ENCODE measurements at regions not wholly inside any gene's neighbourhood (a gene's known extent, or its start where the extent isn't known, plus 50 kb on each side); places are given as distances from the start of the nearest gene placed in this dataset.

DNA sequence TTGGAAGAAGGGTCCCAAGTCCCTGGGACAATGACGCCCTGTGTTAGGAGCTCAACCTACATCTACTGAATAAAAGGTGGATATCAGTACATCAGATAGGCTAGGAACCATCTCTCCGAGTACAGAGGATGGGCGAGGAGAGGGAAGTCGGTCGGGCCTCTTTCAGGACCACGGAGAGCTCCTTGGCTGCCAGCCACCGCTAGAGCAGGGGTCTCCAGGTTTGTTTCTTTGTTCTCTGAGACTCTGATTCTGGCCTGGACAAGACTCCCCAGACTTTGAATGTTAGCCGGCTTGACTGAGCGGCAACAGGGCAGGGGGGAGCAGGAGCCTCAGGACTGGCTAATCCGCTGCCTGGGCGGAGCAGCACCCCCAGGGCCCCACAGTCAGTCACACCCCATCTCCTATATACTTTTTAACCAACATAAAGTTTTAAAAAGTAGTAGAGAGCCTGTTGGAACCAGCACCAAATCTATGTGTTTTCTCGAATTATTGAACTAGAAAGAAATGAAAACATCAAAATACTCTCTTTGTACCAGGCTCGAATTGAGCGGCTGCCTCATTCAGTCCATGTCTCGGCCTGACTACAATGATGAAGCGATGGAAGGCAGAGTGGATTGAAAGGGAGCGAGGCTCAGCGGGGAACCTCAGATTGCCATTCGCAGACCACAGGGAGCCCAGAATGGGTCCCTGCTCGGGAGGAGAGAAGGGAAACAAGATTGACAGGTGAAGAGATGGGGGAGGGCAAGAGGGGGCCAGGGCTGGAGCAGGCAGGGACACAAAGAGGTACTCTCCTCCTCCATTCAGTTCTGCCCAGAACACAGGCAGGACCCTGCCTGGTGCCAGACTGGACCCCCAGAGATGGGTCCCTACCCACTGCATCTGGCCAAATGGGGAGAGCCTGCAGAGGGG, 131.6 kb downstream of the TPRA1 start:
- peak; percentile 84 for DNase-seq

DNA sequence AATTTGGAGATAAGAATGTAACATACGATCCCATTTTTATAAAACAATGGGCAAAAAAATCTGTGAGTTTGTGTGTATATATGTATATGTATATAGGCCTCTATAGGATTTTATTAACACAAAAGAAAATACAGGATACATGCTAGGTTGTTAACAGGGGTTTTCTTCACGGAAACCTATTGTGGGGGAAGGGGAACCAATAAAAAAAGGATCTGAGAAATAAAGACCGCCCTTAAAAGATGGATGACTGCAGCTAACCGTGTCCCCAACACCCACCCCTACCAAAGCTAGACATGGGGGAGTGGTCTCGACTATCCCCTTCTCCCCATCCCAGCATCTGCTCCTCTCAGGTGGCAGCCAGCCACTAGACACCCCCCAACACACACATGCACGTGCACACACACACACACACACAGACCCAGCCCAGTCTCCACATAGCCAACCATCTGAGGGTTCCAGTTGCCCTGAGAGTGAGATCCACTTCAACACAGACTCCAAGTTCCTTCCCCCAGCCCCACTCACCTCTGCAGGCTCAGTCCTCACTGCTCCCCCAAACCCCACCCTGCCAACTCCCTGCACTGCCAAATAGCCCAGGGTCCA, 132.9 kb downstream of the TPRA1 start:
- DNase-seq: no peak

DNA sequence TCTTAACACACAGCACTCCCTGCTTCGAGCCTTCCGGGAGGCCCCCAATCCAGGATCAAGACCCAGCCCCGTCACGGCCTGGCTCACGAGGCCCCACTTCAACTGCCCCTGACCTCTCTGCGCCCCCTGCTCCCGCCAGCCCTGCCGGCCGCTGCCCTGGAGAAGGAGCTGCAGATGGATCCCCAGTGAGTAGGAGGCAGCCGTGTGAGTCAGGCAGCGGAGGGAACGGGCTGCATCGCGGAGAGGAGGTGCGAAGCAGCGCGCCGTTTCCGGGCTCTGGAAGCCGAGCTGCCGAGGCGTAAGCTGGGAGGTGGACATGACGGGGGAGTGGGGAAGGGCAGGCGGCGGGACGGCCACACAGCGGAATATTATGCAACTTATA, 133.4 kb downstream of the TPRA1 start:
- DNase-seq: no peak

DNA sequence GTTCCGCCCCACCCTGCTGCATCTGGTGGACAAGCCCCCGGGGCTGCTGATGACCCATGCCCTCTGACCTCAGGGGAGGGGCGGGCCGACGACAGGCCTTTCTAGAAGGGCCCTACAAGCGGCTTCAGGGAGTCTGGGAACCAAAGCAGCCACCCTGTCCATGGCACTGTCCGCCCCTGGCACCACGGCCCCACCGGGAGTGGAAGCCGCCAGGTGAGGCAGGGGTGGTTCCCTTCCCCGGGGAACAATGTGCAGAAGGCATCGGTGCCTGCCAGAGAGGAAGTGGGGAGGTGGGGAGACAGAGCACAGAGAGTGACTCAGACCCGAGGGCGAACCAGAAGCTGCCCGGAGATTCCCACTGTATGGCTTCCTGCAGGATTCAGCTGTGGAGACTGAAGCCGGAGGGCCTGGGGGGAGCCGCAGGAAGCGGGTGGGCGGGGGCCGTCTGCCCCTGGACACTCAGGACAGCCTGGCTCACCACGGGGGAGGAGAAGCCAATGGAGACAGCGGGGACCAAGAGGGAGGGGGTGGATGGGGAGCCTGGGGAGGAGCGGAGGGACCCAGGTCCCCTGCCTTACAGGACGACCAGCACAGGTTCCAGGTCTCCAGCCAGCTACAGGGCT, 134.0 kb downstream of the TPRA1 start:
- no peak for DNase-seq

DNA sequence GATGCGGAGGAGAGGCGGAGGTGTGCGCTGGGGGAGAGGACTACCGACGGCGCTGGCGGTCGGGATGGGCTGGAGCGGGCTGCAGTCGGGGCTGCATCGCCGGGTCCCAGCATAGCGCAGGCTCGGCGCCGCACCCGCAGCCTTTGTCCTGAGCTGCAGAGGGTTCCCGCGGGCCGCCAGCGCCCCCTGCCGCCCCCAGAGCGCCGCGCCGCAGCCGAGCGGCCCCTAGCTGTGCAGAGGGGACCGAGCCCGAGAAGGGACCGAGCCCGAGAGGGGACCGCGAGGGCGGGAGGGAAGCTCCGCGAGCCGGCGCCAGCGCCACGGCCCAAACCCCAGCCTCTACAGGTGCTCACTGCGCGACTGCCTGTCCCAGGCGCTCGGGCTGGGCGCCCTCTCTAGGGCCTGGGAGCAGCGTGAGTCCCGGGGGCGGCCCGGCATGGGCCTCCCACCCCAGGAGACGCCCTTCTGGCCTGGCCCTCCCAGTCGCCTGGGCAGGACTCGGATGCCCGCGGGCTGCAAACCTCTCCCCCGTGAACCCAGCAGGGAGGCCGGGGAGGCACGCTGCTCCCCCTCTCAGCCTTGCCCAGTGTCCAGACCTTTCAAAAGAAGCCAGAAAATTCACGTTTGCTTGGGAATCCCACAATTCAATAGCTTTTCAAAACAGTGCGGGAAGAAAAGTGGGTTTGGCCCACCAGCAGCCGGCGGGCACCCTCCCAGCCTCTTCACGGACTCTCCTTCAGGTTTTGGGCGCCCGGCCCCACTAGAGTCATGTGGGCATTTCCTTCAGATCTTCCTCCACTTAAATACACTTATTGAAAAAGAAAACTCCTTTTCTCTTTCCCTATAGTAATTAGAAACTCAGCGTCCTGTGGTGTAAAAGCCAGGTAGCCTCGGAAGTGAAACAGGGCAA, 134.7 kb downstream of the TPRA1 start:
- DNase-seq: peak; percentile 70

DNA sequence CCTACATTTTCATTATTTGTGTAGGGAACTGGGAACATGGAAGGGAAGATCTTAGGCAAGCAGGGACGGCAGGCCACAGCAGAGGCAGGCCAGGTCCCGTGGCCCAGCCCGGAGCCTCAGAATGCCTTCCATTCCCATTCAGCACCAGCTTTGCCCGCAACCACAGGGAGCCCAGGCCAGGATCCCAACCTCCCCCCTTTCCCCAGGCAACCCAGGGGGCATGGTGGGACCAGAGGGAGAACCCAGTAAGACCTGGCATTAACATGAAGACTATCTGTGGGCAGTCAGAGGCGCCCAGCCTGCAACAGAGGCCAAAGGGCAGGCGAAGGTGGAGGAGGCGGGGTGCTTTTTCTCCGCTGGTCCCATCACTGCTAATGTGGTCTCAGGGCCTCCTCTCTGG, 135.6 kb downstream of the TPRA1 start:
- DNase-seq: no peak

DNA sequence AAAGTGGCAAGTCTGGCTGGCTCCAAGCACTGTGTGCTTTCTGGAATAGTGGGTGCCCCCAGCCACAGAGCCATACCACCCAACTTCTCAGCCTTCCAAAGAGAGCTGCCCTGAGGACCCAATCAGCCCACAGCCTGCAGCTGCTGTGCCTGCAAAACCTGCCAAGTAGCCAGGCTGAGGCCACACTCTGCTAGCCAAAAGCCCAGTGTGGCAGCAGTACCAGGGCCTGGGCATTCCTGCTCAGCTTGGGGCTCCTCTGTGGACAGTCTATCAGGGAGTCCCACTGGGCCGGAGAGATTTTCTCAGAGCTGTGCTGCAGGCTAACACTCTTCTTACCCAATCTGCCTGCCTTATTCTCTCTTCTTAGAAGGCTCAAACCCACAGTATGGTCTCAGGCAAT, 136.5 kb downstream of the TPRA1 start:
- DNase-seq: no peak

DNA sequence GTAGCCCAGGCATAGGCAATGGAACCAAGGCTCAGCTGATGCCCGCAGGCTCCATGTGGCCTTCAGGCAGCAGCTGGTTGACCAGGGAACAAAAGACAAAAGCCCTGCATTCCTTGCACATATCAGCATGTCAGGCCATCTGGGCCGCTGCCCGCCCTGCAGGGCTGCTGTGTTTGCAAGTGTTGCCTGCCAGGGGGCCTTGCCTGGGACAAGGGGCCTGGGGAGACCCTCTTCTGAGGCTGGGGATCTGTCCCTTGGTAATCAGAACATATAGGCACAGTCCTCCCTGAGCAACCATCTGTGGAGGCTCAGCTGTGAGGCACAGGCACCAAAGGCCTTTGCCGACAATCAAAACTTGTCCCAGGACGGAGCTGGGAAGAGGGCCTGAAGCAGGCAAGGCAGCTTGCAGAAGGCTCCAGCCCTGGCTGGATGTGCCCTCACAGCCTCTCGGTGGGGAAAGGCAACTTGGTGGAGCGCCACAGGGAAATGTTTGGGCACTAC, 138.2 kb downstream of the TPRA1 start:
- DNase-seq: no peak

DNA sequence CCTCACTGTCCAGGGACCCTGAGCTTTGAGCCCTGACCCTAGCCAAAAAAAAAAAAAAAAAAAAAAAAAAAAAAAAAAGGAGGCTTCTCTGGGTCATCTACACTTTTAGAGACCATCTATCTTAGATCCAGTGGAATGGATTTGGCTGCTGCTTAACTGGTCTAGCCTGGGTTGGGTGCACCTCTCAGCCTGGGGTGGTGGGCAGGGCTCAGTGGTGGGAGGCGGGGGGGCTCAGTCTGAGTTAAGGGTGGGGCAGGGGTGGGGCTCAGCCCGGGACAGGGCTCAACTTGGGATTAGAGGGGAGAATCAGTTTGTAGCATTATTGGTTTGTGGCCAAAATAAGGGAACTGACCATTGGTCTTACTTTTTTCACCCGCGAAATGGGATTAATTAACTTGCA, 139.2 kb downstream of the TPRA1 start:
- DNase-seq: no peak

DNA sequence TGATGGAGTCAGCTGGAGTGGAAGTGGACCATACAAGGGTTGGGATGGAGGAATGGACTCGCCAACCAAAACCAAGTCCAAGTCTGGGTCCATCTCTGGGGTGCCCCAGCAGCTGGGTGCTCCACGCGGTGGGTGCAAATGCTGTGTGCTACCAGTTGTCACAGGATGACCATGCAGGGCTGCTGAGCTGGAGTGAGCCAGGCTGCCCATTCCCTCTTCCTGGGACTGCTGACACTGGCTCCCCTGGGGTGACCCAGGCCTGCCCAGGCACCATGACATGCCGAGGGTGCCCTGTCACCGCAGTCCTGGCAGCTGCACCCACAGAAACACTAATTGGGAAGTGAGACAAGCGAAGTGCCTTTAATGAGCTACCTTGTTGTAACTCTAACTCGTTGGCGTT, 140.2 kb downstream of the TPRA1 start:
- DNase-seq: no peak

DNA sequence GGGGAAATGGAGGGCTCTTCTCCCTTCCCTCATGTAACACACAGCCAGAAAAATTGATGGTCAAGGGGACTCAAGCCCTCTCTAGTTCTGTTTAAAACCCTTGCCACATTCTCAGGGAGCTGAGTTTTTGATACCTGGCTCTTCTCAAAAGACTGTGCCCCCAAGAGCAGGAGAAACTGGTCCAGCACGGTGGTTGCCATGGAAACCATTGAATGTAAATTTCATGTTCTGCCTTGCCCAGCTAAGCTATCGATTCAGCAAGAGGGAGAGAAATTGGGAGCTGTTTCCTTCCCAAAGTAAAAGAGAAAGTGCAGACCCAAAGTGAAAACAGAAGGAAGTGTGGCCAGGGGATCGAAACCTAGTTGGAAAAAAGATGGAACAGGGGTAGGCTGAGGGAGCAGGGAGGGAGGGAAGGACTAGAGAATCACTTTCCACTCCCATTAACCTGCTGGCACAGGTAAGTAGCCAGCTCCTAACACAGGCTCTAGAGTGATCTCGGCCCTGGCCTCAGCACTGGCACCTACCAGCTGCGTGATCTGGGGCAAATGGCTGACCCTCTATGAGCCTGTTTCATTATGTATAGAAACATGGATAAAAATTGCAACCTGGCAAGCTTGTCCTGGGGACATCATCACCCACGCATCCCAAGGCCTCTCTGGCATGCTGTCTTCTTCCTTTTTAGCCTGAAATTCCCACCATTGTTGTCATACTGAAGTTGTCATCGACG, 140.9 kb downstream of the TPRA1 start:
- no peak for DNase-seq

DNA sequence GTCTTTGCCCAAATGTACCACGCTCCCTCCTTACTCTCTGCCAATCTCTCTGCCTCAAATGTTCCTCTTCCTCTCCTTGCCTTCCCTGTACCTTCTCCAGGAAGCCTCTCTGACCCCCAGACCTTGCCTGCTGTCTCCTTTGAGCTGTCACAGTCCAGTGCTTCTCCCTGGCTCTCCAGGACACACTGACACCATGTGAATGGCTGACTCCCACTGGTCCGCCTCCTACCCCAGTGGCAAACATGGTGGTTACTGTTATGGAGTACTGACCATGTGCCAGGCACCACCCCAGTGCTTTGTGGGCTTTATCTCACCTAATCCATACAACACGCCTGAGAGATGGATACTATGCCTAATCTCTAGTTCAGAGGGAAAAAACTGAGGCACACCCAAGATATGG, 141.9 kb downstream of the TPRA1 start:
- DNase-seq: no peak

DNA sequence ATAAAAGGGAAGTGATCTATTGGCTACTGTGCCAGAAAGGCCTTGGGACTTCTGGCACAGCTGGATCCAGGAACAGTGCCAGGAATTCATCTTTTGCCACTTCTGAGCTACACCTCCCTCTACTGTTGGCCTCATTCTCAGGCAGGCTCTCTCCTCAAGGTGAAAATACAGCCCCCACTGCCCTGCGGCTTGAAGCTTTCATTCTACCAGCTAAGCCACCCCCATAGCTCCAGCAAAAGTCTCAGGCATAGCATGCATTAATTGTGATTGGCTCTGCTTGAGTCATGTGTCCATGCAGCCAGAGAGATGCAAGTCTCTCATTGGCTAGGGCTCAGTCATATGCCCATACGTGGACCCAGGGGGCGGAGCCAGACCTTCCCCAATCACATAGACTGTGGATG, 142.4 kb downstream of the TPRA1 start:
- DNase-seq: no peak

DNA sequence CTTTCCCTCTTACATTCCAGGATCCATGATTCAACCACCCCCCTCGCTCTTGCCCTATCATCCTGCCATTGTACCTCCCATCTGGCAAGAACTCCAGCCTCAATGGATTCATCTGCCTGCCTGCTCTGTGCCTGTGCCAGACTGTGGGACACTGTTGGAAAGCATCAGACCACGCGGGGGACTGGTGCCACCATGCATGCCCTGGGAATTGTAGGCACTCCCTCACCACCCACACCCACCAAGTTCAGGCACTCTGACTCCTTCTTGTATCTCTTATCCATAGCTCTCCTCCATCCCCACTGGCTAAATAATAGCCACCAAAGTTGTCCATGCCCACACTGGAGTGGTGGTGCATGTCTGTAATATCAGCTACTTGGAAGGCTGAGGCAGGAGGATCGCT, 143.8 kb downstream of the TPRA1 start:
- no peak for DNase-seq

DNA sequence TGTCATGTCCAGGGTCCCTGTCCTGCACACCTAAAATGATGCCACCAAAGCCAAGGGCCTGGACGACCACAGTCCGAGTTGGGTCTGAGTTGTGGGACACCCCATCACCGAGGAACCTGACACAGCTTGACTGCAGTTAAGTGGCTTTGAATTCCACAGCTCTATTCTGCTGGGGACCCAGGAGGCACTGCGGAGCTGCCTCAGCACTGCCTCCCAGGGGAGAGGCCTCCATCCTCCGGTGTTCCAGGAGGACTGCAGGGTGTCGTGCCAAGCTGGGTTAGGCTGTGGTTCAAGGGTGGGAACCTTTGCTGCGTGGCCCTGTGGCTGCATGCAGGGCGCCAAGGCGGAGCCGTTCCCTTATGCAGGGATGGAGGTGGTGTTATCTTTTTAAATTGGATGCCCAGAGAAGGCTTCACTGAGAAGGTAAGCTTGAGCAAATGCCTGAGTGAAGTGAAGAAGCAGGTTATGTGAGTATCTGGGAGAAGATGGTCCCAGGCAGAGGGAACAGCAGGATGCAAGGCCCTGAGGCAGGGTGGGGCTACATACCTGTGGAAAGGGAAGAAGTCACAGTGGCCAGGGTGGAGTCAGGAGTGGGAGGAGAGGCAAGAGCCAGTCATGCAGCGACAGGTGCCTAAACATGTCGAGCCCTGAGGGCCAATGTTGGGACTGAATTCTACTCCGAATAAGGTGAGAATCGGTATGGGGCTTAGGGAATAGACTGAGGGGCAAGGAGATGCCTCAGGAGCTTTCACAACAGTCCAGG, 144.8 kb downstream of the TPRA1 start:
- no peak for DNase-seq

DNA sequence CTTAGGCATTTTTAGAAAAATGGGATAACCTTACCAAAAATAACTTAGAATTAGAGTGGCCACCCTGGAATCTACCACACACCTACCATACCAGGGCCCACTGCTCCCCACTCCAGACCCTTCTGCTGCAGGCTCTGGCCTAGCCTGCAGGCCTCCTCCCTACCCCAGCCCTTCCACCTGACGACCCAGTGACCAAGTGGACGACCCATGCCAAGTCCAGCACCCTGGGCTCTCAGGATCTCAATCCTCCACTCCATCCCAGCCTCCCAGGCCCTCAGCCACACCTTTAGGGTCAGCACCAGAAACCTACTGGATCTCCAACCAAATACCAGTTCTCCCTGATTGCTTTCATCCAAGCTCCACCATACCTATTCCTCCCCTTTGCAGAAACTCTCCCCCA, 145.8 kb downstream of the TPRA1 start:
- no peak for DNase-seq

DNA sequence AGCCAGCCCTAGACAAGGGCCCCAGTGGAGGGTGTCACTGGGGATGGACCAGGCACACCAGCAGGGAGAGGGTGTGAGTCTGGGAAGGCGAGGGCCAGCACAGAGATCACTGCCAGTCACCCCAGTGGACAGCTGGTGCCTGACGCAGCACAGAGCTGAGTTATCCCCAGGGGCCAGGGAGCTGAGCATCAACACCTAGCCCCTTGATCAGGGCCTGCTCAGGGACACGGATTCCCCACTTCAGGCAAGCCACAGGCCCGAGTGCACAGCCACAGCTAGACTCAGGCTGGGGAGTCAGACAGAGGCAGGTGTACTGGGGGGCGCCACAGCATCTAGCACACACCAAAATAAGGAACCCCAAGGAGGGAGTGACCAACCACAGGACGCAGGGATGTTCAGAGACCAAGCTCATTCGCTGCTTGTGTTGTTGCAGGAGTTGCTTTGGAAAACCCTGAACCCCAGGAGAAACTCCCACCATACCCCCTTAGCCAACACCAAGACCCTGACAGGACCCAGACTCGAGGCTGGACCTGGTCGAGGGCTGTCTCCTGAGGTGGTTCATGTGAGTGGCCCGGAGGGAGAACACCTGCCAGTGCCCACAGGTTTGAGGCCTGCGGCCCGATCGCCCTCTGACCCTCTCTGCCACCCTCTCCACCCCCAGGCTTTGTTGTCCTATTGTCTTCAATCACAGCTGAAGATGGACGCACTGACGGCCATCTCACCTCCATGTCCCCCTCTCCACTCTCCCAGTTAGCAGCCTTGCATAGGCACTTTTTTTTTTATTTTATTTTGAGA, 146.8 kb downstream of the TPRA1 start:
- no peak for DNase-seq

DNA sequence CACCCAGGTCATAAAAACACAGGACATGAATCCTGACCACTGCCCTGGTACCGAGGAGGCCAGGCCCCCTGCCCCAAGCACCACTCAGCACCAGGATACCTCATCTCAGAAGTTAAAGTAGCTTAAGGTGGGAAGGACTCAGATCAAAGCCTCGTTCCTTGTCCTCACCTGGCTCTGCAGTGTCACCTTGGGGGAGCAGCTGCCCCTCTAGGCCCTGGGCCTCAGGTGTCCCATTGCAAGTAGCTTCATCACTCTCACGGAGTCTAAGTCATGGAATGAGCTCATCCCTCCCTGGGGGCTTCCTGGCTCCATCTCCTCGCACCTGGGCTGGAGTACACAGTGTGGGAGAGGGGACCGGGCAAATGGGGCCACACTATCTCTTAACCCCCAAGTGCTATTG, 148.0 kb downstream of the TPRA1 start:
- DNase-seq: no peak

DNA sequence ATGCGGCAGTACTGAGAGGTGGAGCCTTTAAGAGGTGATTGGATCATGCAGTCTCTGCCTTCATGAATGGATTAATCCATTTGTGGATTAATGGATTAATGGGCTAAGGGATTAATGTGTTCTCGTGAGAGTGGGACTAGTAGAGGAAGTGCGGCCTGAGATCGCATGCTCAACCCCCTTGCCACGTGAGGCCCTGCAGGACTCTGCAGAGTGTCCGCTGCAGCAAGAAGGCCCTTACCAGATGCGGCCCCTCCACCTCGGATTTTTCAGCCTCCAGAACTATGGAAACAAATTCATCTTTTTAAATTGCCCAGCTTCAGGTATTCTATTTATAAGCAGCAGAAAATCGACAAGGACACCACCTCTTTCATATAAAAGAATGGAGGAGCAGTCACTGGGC, 148.8 kb downstream of the TPRA1 start:
- no peak for DNase-seq

DNA sequence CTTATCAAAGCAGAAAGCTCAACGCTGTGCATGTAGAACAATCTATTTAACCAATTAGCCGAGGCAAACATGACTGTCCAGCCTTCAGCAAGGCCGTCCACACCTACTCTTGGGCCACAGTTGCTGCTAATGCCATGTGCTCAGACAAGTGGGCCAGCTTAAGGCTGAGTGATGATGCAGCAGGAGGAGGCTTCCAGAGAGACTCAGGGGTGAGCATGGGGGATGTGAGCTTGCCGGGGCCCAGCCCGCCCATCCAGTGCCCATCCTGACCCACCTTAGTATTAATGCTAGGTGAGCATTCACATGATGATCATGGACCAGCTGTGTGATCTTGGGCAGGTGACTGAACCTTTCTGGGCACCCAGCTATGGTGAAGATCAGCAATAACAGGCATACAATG, 150.1 kb downstream of the TPRA1 start:
- DNase-seq: no peak

Data from left kidney (tissue), 1 donor.